OCI-LY7 (cell line): ENCODE measurements at regions not wholly inside any gene's neighbourhood (a gene's known extent, or its start where the extent isn't known, plus 50 kb on each side); places are given as distances from the start of the nearest gene placed in this dataset.
"Not testable (repeated sequence)": the region's sequence is repeated elsewhere in the genome, so short reads cannot be mapped to it uniquely, and the experiment has no call there.

ENCODE experiments used
- BruUV-seq: library from RNA; stranded (reverse); fragments of 400-500 nt; replicated peaks from 2 replicates; lab custom pipeline; 2021; lab: Mats Ljungman, UMichigan
- CTCF ChIA-PET: fragments of 300-600 bp; sonication (Branson Sonifier 250); formaldehyde crosslinking; loops from one replicate; lab custom pipeline; 2022; ENCODE audit warnings: antibody characterized with exemption; ENCODE audit not compliant: unreplicated experiment; lab: Charles Lee
- POLR2A ChIA-PET: fragments of 300-600 bp; sonication (Branson Sonifier 250); formaldehyde crosslinking; loops from one replicate; lab custom pipeline; 2022; ENCODE audit warnings: antibody characterized with exemption; lab: Charles Lee
- DNase-seq: peaks from one replicate; pipeline ENCODE4 v3.0.0-alpha.2; 2015; ENCODE audit warnings: low spot score
- H2AFZ ChIP-seq: fragments of 200-600 bp; sonication (generic), shearing (Covaris generic); 2 replicates; pipeline ENCODE4 v1.6.1; 2014; ENCODE audit warnings: mild to moderate bottlenecking, antibody characterized with exemption, low read length, moderate library complexity
- H3K27ac ChIP-seq: fragments of 200-600 bp; sonication (generic); 2 replicates; pipeline ENCODE4 v1.5.1; 2014; ENCODE audit warnings: mixed run types, low read depth, mild to moderate bottlenecking, moderate library complexity, low read length, inconsistent platforms; ENCODE audit not compliant: poor library complexity, severe bottlenecking
- H3K36me3 ChIP-seq: fragments of 200-600 bp; sonication (generic); 2 replicates; pipeline ENCODE4 v1.6.1; 2014; ENCODE audit warnings: mild to moderate bottlenecking, antibody characterized with exemption, low read length, moderate library complexity, mixed read lengths; ENCODE audit not compliant: insufficient read depth
- H3K4me1 ChIP-seq: fragments of 200-600 bp; sonication (generic); 2 replicates; pipeline ENCODE4 v1.5.1; 2014; ENCODE audit warnings: mild to moderate bottlenecking, low read length; ENCODE audit not compliant: insufficient read depth, poor library complexity, severe bottlenecking
- H3K4me2 ChIP-seq: fragments of 200-600 bp; sonication (generic); 2 replicates; pipeline ENCODE4 v1.6.1; 2014; ENCODE audit warnings: mild to moderate bottlenecking, low read length
- H3K4me3 ChIP-seq: fragments of 200-600 bp; sonication (generic); 2 replicates; pipeline ENCODE4 v1.5.1; 2014; ENCODE audit warnings: mild to moderate bottlenecking, low read depth, low read length; ENCODE audit not compliant: poor library complexity, severe bottlenecking
- H3K79me2 ChIP-seq: fragments of 200-600 bp; sonication (generic); 2 replicates; pipeline ENCODE4 v1.6.1; 2016; ENCODE audit warnings: low read depth, mild to moderate bottlenecking, low read length, moderate library complexity, mixed read lengths; ENCODE audit not compliant: insufficient read depth
- H3K9me2 ChIP-seq: fragments of 200-600 bp; sonication (generic); 2 replicates; pipeline ENCODE4 v1.6.1; 2016; ENCODE audit warnings: mild to moderate bottlenecking, low read length, mixed read lengths; ENCODE audit not compliant: insufficient read depth
- H3K9me3 ChIP-seq: fragments of 200-600 bp; sonication (generic); 2 replicates; pipeline ENCODE4 v1.6.1; 2014; ENCODE audit warnings: mild to moderate bottlenecking, mixed run types, low read length, mixed read lengths
- H4K20me1 ChIP-seq: fragments of 200-600 bp; sonication (generic); 2 replicates; pipeline ENCODE4 v1.6.1; 2014; ENCODE audit warnings: mild to moderate bottlenecking, antibody characterized with exemption, low read length, moderate library complexity, mixed read lengths; ENCODE audit not compliant: insufficient read depth
- CTCF ChIP-seq: fragments of 200-600 bp; sonication (generic); conservative IDR thresholded peaks from 2 replicates; pipeline ENCODE4 v1.5.1; 2014; ENCODE audit warnings: mild to moderate bottlenecking, antibody characterized with exemption, low read length, moderate library complexity, mixed read lengths
- EZH2phosphoT487 ChIP-seq: fragments of 200-600 bp; sonication (generic); IDR thresholded peaks from 2 replicates; pipeline ENCODE4 v1.6.1; 2018; ENCODE audit warnings: low read depth, borderline replicate concordance, mild to moderate bottlenecking, mixed run types, antibody characterized with exemption, low read length, moderate library complexity, mixed read lengths
- intact Hi-C: fragments of 100-400 bp; cut with micrococcal nuclease; formaldehyde crosslinking; loops from one replicate; pipeline ENCODE4 v1.10.0; 2022; ENCODE audit not compliant: unreplicated experiment

DNA sequence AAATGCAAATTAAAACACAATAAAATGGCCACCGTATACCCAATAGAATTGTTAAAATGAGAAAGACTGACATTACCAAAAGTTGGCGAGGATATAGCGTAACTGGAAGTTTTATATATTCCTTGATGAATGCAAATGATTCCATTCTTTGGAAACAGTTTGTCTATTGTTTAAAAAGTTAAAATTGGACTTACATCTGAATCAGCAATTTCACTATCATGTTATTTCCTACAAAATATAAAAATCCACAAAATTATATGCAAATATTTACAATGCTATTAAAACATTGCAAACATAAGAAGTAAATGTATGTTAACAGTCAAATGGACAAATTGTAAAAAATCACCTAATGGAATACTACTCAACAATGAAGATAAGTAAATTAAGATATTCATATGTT, 852.2 kb upstream of the NDST4 start:
- H3K36me3 ChIP-seq: no peaks in the 10 kb centered on the region
- CTCF ChIA-PET: no interaction called here
- TF ChIP-seq EZH2phosphoT487 (no peak), CTCF (no peak)
- POLR2A ChIA-PET: no interaction called here
- no peak for DNase-seq
- H2AFZ ChIP-seq: no peak overlapping the region
- BruUV-seq: no TSS peak
- H4K20me1 ChIP-seq: no peaks in the 10 kb centered on the region
- no peaks in the 10 kb centered on the region for H3K9me2 ChIP-seq
- no peak overlapping the region for H3K4me2 ChIP-seq
- no peak overlapping the region for H3K27ac ChIP-seq
- no peak overlapping the region for H3K4me3 ChIP-seq
- intact Hi-C loops: no loop called here
- H3K4me1 ChIP-seq: no peaks in the 10 kb centered on the region
- H3K79me2 ChIP-seq: no peaks in the 10 kb centered on the region
- no peaks in the 10 kb centered on the region for H3K9me3 ChIP-seq

DNA sequence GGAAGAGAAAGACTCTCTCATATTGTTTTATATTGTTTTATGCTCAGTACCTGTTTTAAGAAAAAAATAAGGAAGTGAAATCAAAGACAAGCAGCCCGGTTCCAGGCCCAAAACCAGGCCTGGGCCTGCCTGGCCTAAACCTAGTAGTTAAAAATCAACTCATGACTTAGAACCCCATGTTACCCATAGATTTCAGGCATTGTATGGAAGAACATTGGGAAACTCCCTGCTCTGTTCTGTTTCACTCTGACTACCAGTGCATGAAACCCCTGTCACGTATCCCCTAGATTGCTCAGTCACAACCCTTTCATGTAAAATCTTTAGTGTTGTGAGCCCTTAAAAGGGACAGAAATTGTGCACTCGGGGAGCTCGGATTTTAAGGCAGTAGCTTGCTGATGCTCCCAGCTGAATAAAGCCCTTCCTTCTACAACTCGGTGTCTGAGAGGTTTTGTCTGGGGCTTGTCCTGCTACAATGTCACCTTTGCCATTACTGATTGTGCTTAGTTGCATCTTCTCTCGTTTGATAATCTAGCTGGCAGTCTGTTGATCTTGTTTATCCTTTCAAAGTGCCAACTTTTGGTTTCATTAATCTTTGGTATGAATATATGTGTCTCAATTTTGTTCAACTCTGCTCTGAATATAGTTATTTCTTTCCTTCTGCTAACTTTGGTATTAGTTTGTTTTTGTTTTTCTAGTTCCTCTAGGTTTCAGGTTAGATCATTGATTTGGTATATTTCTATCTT, 842.8 kb upstream of the NDST4 start:
- H3K9me3 ChIP-seq, H3K27ac ChIP-seq, H3K4me2 ChIP-seq, H3K9me2 ChIP-seq, POLR2A ChIA-PET, BruUV-seq, CTCF ChIA-PET, H4K20me1 ChIP-seq, H3K4me3 ChIP-seq, intact Hi-C loops, H3K4me1 ChIP-seq, DNase-seq, H3K79me2 ChIP-seq, H2AFZ ChIP-seq, H3K36me3 ChIP-seq: not testable (repeated sequence)

GRCh38 chr4:115950806-115951205, 837.4 kb upstream of the NDST4 start:
- Histone ChIP-seq H3K4me3 (no peak overlapping the region), H3K27ac (no peak overlapping the region), H4K20me1 (no peaks in the 10 kb centered on the region), H2AFZ (no peak overlapping the region), H3K9me2 (no peaks in the 10 kb centered on the region), H3K4me2 (no peak overlapping the region), H3K4me1 (no peaks in the 10 kb centered on the region), H3K79me2 (no peaks in the 10 kb centered on the region), H3K36me3 (no peaks in the 10 kb centered on the region), H3K9me3 (no peaks in the 10 kb centered on the region)
- intact Hi-C loops: no loop called here
- ChIA-PET CTCF (no interaction called here), POLR2A (no interaction called here)
- TF ChIP-seq EZH2phosphoT487 (no peak), CTCF (no peak)
- no peak for DNase-seq
- no TSS peak for BruUV-seq

GRCh38 chr4:115949974-115950743, 836.7 kb upstream of the NDST4 start:
- H3K27ac ChIP-seq, H3K4me1 ChIP-seq, H2AFZ ChIP-seq, H3K79me2 ChIP-seq, DNase-seq, intact Hi-C loops, H3K4me2 ChIP-seq, H3K4me3 ChIP-seq, H3K36me3 ChIP-seq, H4K20me1 ChIP-seq, H3K9me3 ChIP-seq, CTCF ChIA-PET, BruUV-seq, H3K9me2 ChIP-seq: not testable (repeated sequence)
- POLR2A ChIA-PET: interaction anchor here (0.7 kb wide), 1 partner anchor 642 kb away, joined by 7 read pairs; no protein-coding TSS in a partner anchor
